GM19397 (cell line): ENCODE measurements at regions not wholly inside any gene's neighbourhood (a gene's known extent, or its start where the extent isn't known, plus 50 kb on each side); places are given as distances from the start of the nearest gene placed in this dataset.

ENCODE experiments used
- ATAC-seq: cut with Tn5 transposase; IDR thresholded peaks from one replicate; pipeline ENCODE4 v1.9.1; 2021; ENCODE audit warnings: mild to moderate bottlenecking, moderate library complexity; ENCODE audit not compliant: unreplicated experiment

GRCh38 chr4:59223292-59223941 lies 1976.7 kb upstream of the ADGRL3 start:
- ATAC-seq: no peak

- no peak for ATAC-seq
These were observed 1961.9 kb upstream of the ADGRL3 start for GRCh38 chr4:59238212-59238611.

GRCh38 chr4:59240011-59240410 lies 1960.1 kb upstream of the ADGRL3 start:
- no peak for ATAC-seq

- no peak for ATAC-seq
These were observed 1957.1 kb upstream of the ADGRL3 start for GRCh38 chr4:59243038-59243437.

- ATAC-seq: no peak
These were observed 1953.1 kb upstream of the ADGRL3 start for GRCh38 chr4:59247032-59247431.

- no peak for ATAC-seq
These were observed 1951.8 kb upstream of the ADGRL3 start for GRCh38 chr4:59248313-59248712.

GRCh38 chr4:59249110-59249509 lies 1951.0 kb upstream of the ADGRL3 start:
- ATAC-seq: no peak

- ATAC-seq: no peak
These were observed 1942.1 kb upstream of the ADGRL3 start for GRCh38 chr4:59258002-59258401.

GRCh38 chr4:59307609-59308008 lies 1892.5 kb upstream of the ADGRL3 start:
- ATAC-seq: no peak

GRCh38 chr4:59314637-59315036 lies 1885.5 kb upstream of the ADGRL3 start:
- ATAC-seq: no peak

- no peak for ATAC-seq
These were observed 1860.5 kb upstream of the ADGRL3 start for GRCh38 chr4:59339631-59340030.

GRCh38 chr4:59341506-59341905 lies 1858.6 kb upstream of the ADGRL3 start:
- no peak for ATAC-seq

- ATAC-seq: no peak
These were observed 1851.2 kb upstream of the ADGRL3 start for GRCh38 chr4:59348949-59349348.

- ATAC-seq: no peak
These were observed 1830.9 kb upstream of the ADGRL3 start for GRCh38 chr4:59369229-59369628.

- no peak for ATAC-seq
These were observed 1825.7 kb upstream of the ADGRL3 start for GRCh38 chr4:59374416-59374815.

GRCh38 chr4:59380841-59381366 lies 1819.2 kb upstream of the ADGRL3 start:
- ATAC-seq: no peak

- no peak for ATAC-seq
These were observed 1818.5 kb upstream of the ADGRL3 start for GRCh38 chr4:59381591-59381990.

- no peak for ATAC-seq
These were observed 1812.1 kb upstream of the ADGRL3 start for GRCh38 chr4:59387759-59388758.

- no peak for ATAC-seq
These were observed 1806.3 kb upstream of the ADGRL3 start for GRCh38 chr4:59393780-59394179.

GRCh38 chr4:59400334-59400733 lies 1799.8 kb upstream of the ADGRL3 start:
- no peak for ATAC-seq

GRCh38 chr4:59409647-59410046 lies 1790.5 kb upstream of the ADGRL3 start:
- ATAC-seq: no peak

- ATAC-seq: no peak
These were observed 1787.4 kb upstream of the ADGRL3 start for GRCh38 chr4:59412739-59413138.
